WI38 (cell line): ENCODE measurements at regions not wholly inside any gene's neighbourhood (a gene's known extent, or its start where the extent isn't known, plus 50 kb on each side); places are given as distances from the start of the nearest gene placed in this dataset.

Source experiments
- H3K4me3 ChIP-seq: 2 replicates; pipeline ENCODE4 v1.5.1; 2011; ENCODE audit warnings: low read depth, mild to moderate bottlenecking, control low read depth, low read length
- TF ChIP-seq, protein P1 (sequence below): IDR thresholded peaks from 2 replicates; pipeline ENCODE4 v1.5.1; 2012; ENCODE audit warnings: low read depth, mild to moderate bottlenecking, control low read depth, low read length

DNA sequence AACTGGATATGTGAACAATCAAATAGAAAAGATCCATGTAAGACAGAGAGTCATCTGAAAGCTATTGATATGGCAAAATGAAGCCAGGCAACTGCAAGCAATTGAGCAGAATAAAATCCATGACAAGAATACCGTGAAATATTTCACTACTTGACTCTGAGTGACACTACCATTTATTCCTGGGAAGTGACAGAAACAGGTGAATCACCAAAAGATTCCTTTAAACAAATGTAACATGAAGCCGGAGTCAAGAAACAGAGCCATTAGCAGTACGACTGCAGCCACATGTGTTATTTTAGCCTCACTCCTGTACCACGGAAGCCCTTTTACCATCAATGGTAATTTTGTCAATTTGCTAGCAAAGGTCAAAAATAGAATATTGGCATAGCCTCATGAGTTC, 197.7 kb upstream of the POT1 start:
- H3K4me3 ChIP-seq = no peak overlapping the region
- TF ChIP-seq, protein P1, sequence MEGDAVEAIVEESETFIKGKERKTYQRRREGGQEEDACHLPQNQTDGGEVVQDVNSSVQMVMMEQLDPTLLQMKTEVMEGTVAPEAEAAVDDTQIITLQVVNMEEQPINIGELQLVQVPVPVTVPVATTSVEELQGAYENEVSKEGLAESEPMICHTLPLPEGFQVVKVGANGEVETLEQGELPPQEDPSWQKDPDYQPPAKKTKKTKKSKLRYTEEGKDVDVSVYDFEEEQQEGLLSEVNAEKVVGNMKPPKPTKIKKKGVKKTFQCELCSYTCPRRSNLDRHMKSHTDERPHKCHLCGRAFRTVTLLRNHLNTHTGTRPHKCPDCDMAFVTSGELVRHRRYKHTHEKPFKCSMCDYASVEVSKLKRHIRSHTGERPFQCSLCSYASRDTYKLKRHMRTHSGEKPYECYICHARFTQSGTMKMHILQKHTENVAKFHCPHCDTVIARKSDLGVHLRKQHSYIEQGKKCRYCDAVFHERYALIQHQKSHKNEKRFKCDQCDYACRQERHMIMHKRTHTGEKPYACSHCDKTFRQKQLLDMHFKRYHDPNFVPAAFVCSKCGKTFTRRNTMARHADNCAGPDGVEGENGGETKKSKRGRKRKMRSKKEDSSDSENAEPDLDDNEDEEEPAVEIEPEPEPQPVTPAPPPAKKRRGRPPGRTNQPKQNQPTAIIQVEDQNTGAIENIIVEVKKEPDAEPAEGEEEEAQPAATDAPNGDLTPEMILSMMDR = no peak

DNA sequence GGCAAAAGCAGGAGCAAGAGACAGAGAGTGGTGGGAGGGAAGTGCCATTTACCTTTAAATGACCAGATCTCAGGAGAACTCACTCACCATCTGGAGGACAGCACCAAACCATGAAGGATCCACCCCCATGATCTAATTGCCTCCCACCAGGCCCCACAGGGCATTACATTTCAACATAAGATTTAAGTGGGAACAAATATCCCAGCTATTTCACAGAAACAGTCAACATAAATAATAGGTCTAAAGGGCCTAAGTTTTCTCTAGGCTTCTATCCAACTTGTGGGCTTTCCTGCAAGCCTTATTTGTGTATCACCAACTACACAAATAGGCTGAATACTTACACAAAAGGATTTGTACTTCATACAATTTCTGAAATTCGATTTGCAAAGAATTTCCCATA, 196.8 kb upstream of the POT1 start:
- TF ChIP-seq, protein P1 = no peak
- no peak overlapping the region for H3K4me3 ChIP-seq

DNA sequence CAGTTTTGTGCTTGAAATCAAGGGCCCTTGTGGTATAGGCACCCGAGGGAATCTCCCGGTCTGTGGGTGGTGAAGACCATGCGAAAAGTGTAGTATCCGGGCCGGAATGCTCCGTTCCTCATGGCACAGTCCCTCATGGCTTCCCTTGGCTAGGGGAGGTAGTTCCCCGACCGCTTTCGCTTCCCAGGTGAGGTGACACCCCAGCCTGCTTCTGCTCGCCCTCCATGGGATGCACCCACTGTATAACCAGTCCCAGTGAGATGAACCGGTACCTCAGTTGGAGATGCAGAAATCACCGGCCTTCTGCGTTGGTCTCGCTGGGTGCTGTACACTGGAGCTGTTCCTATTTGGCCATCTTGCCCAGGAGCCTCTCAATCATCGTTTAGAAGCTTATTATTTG, 195.7 kb upstream of the POT1 start:
- TF ChIP-seq, protein P1 = no peak
- no peak overlapping the region for H3K4me3 ChIP-seq

DNA sequence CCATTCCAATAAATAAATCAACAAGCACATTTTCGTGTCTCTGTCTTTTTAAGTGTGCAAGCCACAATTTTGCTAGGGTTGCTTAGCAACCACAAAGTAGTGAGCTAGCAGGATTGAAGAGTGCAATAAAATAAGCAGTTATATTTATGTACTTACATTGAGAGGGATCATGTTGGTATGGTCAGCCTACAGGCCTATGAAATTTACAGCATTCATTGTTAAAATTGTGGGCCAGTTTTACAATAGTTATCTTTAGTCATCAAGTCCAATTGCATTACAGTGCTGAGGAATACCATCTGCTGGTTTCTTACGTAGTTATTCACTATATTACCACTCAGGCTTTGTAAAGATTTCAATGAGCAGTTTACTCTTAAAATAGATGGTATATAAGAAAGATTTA, 192.5 kb upstream of the POT1 start:
- TF ChIP-seq, protein P1 = no peak
- H3K4me3 ChIP-seq = no peak overlapping the region

DNA sequence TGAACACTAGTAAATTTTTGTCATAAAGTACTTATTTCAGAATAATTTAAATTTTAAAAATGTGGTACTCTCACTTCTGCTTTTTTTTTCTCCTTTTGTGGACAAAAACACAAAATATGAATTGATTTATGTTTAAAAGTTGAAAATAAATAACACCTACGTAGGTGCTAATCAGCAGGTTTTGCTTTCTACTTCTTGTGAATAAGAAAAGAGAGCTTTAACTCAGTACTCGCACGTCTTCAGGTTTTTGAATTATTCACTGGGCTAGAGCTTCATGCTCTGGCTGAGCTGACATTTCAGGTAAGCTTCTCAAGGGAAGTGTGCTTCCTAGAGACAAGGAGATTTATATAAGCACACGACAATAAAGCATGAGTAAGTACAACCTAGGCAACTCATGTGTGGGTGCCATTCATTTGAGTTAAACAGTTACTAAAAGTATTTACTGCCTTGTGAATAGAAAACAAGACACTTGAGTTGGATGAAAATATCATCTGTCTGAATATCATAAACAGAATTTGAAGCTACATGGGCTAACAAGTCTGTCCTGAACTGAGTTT, 190.0 kb upstream of the POT1 start:
- H3K4me3 ChIP-seq = no peak overlapping the region
- TF ChIP-seq, protein P1 = no peak

DNA sequence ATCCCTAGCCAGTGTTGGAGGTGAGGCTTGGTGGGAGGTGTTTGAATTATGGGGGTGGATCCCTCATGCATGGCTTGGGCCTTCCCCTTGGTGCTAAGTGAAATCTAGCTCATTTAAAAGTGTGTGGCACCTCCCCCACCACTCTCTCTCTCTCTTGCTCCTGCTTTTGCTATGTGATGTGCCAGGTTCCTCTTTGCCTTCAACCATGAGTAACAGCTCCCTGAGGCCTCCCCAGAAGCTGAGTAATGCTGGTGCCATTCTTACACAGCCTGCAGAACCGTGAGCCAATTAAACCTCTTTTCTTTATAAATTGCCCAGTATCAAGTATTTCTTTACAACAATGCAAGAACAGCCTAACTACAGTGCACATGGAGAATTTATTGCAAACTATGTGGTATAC, 188.8 kb upstream of the POT1 start:
- no peak overlapping the region for H3K4me3 ChIP-seq
- TF ChIP-seq, protein P1 = no peak

DNA sequence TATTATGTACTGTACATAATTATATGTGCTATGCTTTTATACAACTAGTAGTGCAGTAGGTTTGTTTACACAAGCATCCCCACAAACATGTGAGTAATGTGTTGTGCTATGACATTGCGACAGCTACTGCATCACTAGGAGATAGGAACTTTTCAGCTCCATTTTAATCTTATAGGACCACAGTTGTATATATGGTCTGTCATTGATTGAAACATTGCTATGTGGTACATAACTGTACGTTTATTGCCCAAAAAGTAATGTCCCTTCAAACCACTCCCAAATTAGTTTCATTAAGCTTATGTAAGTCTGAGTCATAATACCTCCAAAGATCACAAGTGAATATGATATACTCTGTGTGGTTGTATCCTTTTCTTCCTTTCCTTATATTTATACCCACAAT, 183.2 kb upstream of the POT1 start:
- no peak overlapping the region for H3K4me3 ChIP-seq
- TF ChIP-seq, protein P1 = no peak
